PC-9 (cell line): ENCODE measurements at regions not wholly inside any gene's neighbourhood (a gene's known extent, or its start where the extent isn't known, plus 50 kb on each side); places are given as distances from the start of the nearest gene placed in this dataset.

ENCODE experiments used
- CTCF ChIP-seq: fragments of 200-600 bp; sonication (generic); conservative IDR thresholded peaks from 2 replicates; pipeline ENCODE4 v1.6.1; 2017; ENCODE audit warnings: mixed run types, antibody characterized with exemption, mild to moderate bottlenecking, moderate library complexity
- EZH2 ChIP-seq: fragments of 200-600 bp; sonication (generic); IDR thresholded peaks from 2 replicates; pipeline ENCODE4 v1.8.0; 2017; ENCODE audit warnings: antibody characterized with exemption, low read depth

DNA sequence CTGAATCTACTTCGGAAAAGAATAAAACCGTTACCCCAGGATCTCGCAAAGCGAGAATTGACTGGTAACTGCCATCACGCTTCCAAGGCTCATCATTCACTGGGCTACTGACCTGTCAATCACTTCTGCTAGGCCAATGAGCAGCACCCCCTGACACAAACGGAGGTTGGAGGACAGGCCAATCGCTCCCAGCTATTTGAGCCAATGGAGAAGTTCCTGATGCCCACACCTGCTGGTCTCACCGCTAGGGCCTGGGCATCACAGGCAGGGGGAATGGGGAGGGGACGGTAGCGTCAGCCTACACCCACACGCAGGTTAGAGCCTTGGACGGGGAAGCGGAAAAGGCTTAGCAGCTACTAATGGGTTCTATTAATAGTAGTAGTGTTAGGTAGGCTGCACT, 56.7 kb upstream of the CHST1 start:
- TF ChIP-seq CTCF: no peak
- TF ChIP-seq EZH2: no peak
